Skin of body (tissue), 1 donor: ENCODE measurements at regions not wholly inside any gene's neighbourhood (a gene's known extent, or its start where the extent isn't known, plus 50 kb on each side); places are given as distances from the start of the nearest gene placed in this dataset.

Source experiments
- DNase-seq: peaks from one replicate; lab custom pipeline; 2025; lab: John Stamatoyannopoulos, UW

DNA sequence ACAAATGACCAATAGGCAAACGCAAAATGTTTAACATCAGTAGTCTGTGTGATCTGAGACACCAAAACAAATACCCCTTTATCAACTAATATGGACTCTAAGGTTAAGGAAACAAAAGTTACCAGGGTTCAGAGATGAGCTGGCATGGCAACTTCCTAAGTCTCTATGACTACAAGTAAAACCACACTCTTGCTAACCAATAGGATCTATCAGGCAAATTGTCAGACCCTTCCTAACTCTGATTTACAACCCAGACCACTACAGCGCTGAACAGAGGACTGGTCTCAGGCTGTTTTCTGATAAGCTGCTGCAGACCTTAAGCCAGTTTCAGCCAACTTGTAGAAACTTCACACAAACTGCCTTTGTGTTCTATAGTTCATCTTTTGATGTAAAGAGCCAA lies 608.0 kb downstream of the TLL1 start:
- DNase-seq = no peak

DNA sequence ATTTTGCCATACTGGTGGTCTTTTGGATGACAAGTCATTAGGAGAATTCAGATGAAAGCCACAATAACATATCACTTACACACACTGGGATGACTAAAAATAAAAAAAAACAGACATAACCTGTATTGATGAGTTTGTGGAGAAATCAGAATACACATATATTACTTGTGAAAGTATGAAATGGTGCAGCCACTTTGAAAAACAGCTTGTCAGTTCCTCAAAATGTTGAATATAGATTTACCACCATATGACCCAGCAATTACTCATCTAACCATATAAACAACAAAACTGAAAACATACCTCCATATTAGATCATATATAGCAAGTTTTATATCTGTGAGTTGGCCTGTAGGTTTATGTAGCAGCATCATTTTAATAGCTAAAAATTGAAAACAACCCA lies 608.7 kb downstream of the TLL1 start:
- no peak for DNase-seq

DNA sequence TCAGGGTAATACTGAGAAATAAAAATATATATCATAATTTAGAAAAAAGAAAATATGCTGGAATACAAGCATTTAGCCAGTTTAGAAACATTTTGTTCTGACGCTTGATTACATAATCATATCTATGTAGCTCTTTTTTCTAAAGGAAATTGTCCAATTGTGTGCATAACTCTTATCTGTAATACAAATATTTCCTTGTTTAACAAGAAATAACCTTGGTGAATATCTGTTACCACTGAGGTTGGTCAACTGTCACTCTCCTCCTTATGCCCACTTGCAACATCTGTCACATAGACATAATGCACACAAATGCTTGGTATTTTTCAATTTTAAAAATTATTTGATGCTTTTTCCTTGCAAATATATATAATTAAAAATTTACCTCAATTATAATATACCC lies 609.7 kb downstream of the TLL1 start:
- DNase-seq = no peak

DNA sequence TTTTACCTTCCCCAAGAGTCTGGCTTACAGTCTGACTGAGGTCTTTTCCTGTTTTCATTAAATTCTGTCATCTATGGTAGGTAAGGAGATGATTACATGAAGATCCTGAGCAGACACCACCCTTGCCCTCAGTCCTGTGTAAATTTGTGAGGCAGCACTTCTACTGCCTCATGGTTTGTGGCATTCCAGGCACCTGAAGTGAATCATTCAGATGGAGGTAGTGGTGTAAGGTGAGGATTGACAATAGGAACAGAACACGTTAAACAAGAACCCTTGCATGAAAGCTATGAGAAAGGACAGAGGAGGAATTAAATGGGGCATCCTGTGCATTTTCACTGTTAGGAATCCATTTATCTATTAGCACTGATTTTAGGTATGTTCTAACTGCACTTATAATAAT lies 618.6 kb downstream of the TLL1 start:
- DNase-seq = no peak

DNA sequence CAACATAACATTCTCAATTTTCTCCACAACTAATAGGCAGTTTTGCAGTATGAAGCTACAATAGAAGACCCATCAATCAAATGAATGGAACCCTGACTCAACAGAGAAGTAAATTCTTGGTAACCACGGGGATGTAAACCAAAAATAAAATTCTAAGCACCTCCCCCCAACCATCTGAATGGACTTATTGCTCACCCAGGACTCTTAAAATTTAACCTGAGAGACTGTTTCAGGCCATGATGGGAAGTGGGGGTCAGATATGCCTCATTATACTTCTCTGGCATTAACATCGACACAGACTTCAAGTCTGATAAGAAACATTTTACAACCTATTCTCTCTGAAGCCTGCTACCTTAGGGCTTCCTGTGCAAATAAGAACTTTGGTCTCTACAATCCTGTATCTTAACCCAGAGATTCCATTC lies 620.9 kb downstream of the TLL1 start:
- no peak for DNase-seq

DNA sequence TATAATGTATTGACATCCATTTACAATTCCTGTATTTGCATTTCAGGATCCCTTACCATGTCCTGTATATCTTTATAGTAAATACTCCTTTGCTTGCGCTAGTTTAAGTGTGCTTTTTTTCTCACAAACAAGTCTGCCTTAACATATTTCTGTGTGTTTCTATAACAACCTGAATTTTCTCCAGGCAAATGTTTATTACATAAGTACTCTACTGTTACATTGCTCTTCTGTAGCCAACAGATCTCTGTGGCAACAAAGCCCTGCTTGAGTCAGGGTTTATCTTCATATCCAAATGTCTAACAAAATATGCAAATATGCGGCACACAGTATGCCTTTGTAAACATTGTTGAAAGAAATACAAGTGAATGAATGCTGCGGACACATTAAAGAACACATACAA lies 625.5 kb downstream of the TLL1 start:
- DNase-seq = no peak

DNA sequence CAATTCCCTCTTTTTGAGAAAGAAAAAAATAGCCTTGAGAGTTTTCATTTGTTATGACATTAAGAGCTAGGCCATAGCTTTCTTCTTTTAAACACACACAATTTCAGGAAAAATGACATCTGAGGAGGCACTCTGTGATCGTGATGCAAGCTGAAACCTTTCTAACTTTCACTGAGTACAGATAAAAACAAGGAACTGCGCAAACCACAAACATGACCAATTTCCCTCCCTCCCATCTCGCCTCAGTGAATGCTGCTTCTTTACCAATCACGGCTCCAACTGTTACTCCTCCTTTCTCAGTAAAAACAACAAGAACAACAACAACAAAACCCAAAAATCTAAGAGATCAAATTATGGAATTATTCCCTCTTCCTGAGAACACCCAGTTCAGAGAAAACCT lies 626.8 kb downstream of the TLL1 start:
- no peak for DNase-seq

DNA sequence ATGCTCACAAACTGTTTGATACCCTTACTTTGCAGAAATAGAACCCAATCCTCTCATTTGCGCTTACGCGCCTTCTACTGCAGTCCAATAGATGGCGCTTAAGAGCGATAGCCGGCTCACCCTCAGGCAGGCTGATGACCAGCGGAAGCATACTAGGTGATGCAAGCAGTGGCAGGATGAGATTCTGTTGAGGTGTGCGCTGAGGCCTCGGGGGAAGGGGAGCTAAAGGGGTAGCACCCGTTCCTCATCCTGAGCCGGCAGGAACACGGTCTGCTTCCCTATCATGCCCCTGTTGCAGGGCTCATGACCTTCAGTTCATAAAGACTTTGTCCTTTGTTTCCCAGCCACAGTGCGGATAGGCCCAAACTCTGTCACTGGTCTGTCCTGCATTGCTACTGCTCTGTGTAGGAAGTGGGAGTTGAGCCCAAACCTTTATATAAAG lies 628.9 kb downstream of the TLL1 start:
- no peak for DNase-seq

DNA sequence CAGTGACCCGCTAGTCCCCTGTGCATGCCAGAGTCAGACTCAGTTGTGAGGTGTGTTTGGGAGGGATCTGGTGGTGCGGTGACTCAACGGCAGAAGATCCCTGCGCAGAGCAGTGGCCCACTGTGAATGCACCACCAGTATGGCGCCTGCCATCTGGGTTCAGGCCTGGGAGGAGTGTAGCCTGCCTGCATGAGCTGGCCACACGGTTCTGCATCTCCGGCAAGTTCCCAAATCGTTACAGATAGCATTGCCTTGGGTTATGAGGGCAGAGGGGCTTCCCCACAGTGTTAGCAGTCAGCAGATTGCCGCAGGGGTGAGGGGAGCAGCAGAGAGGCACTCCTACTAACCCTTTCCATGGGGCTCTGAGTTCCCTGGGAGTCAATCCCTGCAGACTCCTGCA lies 629.6 kb downstream of the TLL1 start:
- DNase-seq = no peak

DNA sequence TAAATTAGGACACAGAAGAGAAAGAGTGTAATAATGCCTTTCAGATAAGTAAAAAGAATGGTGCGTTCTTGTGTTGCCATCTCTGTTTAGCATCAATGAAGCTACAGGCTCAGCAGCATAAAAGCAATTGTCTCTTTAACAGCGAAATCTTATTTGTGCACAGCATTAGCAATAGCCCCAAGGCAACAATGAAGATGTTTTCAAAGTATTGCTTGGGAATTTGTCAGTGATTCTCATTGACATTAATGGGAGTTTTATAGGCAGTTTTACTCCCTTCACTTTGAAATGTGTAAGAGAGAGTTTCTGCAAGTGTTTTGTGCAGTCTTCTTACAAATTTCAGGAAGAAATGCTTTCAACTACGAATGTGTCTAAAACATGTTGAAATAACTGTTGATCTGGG lies 633.0 kb downstream of the TLL1 start:
- no peak for DNase-seq

DNA sequence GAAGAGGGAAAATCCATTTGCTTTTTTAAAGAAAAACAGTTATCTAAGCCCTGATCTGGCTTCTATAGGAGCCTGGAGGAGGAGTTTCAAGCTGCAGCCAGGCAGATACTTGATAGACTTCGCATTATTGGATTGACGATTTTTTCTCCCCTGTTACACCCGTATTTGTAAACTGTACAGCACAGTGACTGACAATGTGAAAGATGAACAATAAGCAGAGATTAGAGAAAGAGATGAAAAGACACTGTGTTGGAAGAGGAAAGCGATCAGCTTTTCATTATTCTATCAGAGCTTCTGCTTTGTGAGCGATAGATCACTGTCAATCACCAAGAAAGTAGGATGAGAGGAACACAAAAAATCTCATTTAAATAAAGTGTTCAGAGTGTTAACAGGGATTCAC lies 639.2 kb downstream of the TLL1 start:
- no peak for DNase-seq

DNA sequence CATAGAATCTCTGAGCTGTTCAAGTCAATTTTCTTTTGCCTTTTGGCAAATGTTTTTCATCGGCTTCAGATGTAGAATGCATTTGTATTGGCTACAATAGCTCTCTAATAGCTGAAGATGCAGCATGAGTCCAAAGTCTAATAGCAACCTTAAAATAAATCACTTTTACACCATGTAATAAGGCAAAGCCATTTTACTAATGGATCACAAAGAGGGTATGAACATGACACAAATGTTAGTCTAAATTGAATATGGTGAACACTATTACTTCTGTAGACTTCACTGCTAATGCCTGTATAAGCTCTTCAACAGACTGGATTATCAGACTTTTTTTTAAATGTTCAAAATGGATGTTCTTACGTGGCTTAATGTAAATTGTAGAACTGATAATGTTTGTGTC lies 645.3 kb downstream of the TLL1 start:
- DNase-seq = no peak

DNA sequence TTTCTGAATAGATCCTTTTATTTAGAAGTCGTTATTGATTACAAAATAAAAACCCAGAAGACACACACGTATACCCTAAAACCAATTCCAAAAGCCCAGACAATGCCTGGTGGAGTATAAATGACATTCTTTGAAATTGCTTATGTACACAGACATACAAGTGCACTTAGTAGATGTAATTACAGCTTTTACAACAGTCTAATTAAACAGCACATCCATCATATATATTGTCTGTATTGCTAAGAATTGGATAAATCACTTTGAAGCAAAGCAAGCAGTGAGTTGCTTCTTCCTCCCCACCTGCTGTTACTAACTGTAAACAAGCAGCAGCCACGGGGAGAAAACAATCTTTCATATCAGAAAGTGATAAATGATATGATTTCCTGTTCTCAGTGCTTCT lies 645.7 kb downstream of the TLL1 start:
- no peak for DNase-seq

DNA sequence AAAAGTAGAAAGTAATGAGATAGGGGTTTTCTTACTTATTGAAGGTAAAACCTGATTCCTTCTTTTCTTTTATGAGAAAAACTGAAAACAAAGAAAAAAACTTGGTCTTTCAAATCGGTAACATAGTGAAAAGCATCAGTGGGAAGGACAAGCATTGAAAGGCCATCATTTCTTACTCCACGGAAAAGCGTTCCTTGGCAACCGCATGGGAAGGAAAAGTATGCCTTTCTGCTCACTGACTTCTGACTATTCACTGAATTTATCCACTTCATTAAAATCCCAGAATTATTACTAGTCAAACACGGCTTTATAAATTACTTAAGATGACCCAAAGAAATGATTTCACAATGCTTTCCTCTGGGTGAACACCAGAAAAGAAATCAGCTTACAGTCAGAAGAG lies 646.7 kb downstream of the TLL1 start:
- no peak for DNase-seq

DNA sequence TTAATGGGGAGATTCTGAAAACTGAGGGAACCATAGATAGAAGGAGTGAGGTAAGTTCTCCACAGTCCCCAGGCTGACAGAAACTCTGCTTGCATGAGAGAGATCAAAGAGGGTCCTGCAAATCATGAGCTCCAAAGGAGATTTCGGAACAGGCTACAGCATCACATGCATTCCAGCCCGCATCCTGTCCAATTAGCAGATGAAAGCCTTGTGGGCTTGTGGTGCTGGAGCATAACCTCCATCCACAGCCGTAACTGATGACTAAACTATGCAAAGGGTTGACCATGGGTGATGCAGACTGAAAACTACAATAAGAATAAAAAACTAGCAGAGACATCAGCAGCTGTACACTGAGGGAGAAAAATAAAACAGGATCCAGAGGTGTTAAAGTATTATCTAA lies 654.5 kb downstream of the TLL1 start:
- DNase-seq = no peak

DNA sequence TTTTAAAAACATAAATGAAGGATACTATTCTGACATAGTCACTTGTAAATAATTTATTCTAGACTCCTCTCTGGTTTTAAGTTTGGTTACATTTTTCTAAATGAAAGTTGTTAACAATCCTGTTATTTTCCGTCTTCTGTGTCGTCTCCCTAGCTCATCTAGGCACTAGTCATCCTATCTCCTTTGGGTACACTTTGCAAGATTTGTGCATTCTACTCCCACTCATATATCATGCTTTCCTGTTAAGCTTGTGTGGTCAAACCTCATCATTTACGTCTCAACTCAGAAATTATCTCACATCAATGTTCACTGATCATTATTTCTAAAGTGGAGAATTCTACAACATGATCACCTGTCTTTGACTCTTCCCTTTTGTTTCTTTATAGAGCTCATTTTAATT lies 658.7 kb downstream of the TLL1 start:
- no peak for DNase-seq

DNA sequence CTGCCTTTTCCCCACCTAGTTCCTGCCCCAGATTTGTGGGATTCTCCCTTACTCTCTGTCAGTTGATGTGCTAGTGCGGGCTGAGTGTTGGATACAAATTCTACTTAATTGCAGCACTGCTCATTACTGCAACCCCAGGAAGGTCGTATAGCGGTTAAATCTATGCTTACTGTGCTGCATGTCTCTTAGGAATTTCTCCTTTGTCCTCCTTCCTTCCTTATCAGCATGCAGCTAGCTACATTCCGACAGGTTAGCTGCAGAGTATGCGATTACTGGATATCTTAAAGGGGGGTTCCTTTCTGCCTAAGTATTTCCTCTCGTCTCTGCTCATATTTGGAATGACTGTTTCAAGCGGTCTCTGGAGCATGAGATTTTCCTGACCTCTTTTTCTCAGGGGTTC lies 662.8 kb downstream of the TLL1 start:
- DNase-seq = no peak

DNA sequence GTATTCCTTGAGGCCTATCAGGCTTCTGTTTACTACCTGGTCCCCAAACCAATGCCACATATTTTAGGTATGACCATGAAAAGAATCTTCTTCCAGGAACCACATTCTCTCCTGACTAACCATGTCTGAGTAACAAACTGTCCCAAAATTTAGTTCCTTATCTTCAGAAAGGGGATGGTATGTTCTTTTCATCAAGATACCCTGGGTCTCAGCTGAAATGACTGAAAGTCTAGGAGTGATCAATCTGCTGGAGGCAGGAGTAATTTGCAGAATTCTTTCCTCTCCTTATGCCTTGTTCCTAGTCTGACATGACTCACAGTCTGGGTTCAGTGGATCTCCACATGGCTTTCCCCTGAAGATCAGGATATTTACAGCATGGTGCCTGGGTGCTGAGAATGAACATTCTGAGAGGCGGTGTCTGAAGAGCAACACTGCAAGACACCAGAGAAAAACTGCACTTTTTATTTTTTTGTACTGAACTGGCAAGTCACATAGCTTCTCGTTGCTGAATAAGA lies 665.5 kb downstream of the TLL1 start:
- no peak for DNase-seq

DNA sequence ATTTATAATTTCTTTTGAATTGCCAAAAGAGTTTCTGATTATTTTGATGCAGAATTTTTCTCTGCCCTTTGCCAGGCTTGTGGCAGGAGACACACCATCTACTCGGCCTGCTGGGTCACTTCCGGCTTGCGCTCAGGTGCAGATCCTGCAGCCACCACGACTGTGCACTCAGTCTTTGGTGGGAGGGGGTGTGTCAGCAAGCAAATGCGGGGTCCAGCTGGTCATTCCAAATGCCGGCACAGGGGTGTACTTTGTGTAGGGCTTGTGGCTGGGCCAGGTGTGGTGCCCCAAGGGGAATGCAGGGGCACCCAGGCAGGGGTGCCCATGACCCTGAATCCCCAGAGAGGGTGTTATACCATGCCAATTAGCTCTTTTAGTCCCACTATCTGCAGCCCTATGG lies 673.0 kb downstream of the TLL1 start:
- no peak for DNase-seq

DNA sequence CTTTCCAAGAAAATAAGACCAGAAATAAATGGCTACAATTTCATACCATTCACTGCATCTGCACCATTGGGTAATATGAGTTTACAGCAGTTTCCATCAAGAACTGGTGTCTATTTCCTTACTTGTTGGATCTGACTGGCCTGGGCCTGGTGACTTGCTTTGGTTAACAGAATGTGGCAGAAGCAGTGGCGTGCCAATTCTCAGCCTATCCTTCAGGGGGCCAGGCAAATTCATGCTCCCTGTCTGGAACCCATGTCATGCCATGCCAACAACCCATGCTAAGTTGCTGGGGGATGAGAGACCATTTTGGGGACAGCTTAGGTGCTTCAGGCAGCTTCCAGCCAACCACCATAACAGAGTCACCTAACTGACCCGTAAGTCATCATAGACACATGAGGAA lies 656.7 kb downstream of the SPOCK3 start:
- no peak for DNase-seq

DNA sequence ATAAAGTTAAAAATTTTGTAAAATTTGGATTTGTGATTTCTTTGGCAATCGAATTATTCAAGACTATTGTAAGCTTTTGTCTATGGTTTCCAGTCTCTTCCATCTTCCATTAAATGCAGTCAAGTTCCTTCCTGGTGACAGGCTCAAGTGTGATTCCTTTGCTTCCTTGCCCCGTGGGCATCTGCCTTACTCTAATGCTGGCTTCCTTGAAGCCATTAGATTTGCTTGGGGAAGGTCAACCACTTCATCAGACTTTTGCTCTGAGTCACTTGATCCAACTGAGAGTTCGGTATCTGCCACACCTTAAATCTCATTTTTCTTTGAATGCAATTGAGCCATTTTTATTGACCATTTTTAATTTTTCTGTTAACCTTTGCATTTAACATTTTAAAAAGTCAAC lies 648.8 kb downstream of the SPOCK3 start:
- DNase-seq = no peak

DNA sequence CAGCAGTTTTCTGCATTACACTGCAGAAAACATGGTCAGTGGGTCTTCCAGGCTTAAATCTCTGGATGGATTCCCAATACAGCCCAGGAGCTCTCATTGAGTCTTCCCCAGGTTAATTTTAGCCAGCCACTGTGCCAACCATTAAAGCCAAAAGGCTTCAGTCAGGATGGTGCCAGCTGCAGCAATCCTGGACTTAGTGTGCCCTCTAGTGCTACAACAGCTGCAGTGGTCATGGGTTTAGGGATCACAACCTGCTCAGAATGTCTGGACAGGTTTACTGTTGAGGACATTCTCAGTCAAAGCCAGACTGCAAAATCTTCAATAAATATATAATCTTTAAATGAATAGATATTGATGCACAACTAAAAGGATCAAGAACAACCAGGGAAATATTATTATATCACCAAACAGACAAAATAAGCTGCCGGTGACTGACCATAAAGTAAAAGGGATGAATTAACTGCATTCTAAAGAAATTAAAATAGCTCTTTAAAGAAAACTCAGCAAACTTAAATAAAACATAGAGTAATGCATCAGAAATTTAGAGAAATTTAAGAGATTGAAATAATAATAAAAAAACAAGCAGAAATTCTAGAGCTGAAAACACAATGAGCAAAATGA lies 639.9 kb downstream of the SPOCK3 start:
- no peak for DNase-seq

DNA sequence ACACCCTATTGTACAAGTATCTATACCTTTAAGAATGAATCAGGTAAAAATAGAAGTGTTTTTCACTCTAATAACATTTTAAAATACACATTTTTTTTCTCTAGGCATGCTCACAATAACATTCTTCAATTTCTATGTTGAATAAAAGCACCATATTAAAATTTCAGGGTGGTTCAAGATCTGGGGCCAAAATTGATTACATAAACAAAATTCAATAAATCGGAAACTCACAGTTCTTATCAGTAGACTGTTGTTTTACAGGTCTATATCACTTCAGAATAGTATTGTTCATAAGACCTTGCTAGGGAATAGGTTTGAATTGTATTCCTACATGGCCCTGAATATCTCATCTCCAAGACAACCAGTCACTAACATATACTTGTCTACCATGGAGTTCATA lies 634.0 kb downstream of the SPOCK3 start:
- DNase-seq = no peak

DNA sequence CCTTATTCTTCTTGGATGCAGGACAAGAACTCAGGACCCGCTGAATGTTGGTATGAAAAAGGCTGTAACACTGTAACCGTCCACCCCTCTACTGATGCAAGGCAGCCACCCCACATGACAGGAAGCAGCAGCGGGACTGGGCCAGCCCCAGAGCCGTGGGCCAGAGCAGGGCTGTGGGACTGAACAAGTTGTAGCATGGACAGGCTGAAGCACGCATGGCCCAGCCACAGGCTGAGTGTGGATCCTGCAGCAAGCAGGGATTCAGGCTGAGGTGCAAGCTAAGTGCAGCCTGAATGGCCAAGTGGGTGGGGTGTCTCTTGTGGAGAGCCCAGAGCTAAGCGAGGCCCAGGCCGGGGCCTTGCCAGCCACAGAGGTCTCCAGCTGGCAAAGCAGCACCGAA lies 632.2 kb downstream of the SPOCK3 start:
- no peak for DNase-seq
